ENCODE measurements at regions not wholly inside any gene's neighbourhood (a gene's known extent, or its start where the extent isn't known, plus 50 kb on each side); places are given as distances from the start of the nearest gene placed in this dataset.

GRCh38 chr5:44885903-44886302 lies 77.2 kb downstream of the MRPS30 start:
- TF ChIP-seq, protein P1, sequence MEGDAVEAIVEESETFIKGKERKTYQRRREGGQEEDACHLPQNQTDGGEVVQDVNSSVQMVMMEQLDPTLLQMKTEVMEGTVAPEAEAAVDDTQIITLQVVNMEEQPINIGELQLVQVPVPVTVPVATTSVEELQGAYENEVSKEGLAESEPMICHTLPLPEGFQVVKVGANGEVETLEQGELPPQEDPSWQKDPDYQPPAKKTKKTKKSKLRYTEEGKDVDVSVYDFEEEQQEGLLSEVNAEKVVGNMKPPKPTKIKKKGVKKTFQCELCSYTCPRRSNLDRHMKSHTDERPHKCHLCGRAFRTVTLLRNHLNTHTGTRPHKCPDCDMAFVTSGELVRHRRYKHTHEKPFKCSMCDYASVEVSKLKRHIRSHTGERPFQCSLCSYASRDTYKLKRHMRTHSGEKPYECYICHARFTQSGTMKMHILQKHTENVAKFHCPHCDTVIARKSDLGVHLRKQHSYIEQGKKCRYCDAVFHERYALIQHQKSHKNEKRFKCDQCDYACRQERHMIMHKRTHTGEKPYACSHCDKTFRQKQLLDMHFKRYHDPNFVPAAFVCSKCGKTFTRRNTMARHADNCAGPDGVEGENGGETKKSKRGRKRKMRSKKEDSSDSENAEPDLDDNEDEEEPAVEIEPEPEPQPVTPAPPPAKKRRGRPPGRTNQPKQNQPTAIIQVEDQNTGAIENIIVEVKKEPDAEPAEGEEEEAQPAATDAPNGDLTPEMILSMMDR (IDR thresholded peaks at IDR 0.05), result no peak
- TF ChIP-seq POLR2A (IDR thresholded peaks at IDR 0.05) (no peak), POLR2AphosphoS5 (IDR thresholded peaks at IDR 0.05; ENCODE audit: insufficient read depth in 1 of 2, low read depth in 1 of 2) (no peak)

All from vagina (tissue), 2 donors.